ENCODE measurements at regions not wholly inside any gene's neighbourhood (a gene's known extent, or its start where the extent isn't known, plus 50 kb on each side); places are given as distances from the start of the nearest gene placed in this dataset.
"Not testable (repeated sequence)": the region's sequence is repeated elsewhere in the genome, so short reads cannot be mapped to it uniquely, and the experiment has no call there.

DNA sequence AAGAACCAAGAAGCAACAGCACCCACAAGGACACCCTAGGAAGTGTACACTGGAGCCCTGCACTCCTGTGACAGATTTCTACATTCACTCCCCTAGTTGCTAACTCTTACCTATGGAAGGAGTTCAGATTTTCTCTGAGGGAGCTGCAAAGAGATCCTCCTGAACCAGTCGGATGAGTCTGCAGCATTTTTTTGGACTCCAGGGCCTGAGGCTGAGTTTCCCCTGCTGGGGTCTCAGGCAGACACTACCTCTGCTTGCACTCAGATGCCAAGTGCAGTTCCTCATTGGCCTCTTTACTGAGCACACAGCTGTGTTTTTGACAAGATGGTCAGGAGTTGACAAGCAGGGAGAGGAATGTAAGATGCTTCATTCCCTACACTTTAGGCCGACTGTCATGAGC, 153.2 kb upstream of the RBM19 start:
- no peak for DNase-seq

DNA sequence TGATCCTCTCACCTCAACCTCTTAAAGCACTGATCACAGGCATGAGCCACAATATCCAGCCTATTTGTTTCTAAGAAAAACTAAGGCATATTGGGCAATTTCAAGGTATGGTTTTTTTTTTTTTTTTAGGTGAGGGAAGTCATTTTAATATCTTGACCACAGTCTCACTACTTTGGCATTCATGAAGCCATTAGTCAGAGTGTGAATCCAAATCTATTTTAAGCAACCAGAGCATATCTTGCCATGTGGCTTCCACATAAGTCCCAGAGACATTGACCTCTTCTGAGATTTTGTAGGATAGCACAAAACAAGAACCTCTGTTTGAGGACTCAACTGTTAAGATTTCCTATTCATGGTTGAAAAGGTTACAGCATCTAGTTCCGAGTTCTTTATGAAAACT, 130.3 kb upstream of the RBM19 start:
- no peak for DNase-seq

DNA sequence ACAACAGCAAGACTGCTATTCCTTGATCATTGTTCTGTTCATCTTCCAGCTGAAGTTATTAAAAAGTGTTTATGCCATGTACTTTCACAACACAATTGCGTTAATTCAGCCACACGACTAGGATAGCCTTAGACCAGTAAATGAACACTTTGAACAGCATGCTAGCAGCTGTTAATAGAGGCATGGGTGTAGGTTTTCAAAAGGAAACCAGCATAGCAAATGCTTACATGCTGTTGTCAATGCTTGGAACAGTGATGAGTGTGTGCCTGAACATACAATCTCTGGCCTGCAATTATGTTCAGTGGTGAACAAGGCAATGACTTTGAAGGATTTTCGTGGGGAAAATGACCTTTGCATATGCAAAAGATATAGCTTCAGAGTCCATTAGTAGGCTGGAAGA, 127.4 kb upstream of the RBM19 start:
- DNase-seq = no peak

DNA sequence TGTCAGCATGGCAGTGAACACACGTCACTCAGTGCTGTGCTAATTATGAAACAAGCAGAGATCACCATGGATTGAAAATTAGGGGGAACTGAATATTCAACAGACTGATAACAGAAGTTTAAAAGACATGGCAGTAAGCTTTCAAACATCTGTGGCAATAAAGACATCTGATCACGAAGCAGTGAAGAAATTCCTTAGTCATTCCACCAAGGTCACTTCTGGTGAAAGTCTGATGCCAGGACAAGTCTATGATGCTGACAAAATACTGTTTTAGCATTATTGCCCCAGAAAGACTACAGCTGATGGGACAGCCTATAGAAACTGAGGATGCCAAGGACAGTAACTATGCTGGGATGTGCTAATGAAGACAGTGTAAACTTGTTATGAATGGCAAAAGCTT, 126.9 kb upstream of the RBM19 start:
- no peak for DNase-seq

DNA sequence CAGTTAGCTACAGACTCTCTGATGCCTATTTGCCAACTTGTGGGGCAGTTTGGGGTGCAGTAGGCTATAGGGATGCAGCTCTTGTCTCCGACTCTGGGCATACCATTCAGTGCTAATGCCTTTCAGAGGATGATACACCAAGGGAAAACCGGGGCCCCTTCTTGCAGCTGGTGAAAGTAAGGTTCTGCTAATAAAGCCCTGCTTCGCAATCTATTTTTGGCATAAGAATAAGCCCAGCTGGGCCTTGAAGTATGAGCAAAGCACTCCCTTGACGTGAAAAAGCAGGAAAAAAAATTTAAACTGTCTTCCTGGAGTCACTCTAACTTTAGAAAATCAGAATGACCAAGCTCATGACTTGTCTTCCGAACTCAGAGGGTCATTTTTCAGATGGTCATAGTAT, 124.1 kb upstream of the RBM19 start:
- no peak for DNase-seq

DNA sequence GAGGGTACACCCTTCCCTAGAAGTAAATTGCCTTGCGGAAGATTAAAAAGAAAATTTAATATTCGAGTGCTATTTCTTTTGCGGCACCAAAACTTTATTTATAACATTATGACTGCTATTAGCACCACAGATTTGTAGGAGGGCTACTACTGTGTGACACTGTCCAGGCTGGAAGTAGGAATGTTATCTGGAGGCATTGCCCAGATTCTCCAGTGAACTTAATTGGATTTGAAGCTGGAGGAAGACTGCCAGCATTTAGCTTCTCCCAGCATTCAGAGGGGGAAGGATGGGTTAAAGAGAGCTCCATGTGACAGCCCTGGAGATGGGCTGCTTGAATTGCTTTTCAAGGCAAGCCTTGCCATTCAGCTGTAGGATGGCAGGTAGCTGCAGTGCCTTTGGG, 107.0 kb upstream of the RBM19 start:
- no peak for DNase-seq

DNA sequence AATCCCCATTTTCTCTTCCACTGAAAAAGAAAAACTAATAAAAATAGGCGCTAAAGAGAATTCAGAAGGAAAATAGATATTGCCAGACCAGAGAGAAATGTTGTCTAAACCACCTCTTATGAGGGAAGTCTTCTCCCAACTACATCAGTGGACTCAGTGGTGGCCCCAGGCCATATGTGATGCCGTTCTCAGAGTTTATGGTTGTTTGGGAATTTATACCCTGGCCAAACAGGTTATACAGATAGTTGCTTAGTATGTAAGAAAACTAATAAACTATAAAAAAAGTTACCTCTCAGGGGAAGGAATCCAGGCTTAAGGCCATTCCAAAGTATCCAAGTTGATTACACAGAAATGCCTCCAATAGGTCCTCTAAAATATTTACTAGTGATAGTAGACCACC, 103.4 kb upstream of the RBM19 start:
- DNase-seq = no peak

DNA sequence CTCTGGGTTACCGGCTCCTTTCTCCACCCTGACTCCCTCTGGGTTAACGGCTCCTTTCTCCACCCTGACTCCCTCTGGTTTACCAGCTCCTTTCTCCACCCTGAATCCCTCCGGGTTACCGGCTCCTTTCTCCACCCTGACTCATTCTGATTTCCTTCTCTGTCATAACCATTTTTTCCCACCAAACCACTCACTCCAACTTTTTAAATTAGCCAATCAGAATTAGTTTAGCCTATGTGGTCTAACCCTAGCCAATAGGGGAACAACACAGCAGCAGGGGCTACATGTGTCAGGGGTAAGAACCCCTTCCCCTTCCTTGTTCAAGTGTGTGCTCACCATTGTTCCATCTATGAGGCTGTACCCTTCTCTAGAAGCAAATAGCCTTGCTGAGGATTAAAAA, 98.4 kb upstream of the RBM19 start:
- no peak for DNase-seq

DNA sequence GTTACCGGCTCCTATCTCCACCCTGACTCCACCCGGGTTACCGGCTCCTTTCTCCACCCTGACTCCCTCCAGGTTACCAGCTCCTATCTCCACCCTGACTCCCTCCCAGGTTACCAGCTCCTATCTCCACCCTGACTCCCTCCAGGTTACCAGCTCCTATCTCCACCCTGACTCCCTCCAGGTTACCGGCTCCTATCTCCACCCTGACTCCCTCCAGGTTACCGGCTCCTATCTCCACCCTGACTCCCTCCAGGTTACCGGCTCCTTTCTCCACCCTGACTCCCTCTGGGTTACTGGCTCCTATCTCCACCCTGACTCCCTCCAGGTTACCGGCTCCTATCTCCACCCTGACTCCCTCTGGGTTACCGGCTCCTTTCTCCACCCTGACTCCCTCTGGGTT, 97.9 kb upstream of the RBM19 start:
- not testable (repeated sequence) for DNase-seq

DNA sequence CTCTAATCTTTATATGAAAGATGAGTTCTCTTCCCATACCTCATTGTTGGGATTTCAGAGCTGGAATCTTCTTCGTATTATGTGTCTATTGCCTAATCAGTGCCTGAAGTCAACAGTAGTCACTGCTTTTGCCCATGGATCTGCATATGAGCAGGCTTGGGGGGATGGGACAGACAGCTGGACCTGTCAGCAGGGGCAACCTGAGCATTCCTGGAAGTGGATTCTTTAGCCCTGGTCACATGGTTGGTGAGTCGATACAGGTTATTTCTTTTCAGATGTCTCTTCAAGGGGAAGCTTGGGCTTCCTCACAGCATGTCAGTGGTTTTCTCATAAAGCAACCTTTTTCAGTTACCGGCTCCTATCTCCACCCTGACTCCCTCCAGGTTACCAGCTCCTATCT, 97.3 kb upstream of the RBM19 start:
- DNase-seq = no peak

DNA sequence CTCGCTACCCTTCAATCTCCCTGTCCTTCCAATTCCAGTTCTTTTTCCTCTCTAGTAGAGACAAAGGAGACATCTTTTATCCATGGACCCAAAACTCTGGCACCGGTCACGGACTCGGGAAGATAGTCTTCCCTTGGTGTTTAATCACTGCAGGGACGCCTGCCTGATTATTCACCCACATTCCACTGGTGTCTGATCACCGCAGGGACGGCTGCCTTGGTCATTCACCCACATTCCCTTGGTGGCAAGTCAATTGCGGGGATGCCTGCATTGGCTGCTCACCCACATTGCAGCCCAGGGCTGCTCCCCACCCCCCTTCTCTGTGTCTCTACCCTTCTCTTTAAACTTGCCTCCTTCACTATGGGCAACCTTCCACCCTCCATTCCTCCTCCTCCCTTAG, 90.2 kb upstream of the RBM19 start:
- not testable (repeated sequence) for DNase-seq

DNA sequence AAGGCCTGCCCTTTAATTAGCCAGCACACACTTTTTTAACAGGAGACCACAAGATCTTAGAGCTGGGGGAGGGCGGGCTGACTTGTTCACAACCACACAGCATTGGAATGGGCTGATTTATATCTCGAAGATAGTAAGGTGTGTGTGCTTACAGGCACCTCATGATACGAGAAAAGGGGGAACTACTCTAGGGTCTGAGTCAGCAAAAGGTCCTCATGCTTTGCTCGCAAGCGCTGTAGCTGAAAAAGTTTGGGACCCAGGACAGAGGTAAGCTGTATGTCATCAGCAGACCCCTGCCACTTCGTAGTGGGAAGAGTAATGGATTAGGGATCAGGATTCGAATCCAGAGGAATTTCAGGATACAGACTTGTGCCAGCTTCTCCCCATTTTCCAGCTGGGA, 88.9 kb upstream of the RBM19 start:
- no peak for DNase-seq

DNA sequence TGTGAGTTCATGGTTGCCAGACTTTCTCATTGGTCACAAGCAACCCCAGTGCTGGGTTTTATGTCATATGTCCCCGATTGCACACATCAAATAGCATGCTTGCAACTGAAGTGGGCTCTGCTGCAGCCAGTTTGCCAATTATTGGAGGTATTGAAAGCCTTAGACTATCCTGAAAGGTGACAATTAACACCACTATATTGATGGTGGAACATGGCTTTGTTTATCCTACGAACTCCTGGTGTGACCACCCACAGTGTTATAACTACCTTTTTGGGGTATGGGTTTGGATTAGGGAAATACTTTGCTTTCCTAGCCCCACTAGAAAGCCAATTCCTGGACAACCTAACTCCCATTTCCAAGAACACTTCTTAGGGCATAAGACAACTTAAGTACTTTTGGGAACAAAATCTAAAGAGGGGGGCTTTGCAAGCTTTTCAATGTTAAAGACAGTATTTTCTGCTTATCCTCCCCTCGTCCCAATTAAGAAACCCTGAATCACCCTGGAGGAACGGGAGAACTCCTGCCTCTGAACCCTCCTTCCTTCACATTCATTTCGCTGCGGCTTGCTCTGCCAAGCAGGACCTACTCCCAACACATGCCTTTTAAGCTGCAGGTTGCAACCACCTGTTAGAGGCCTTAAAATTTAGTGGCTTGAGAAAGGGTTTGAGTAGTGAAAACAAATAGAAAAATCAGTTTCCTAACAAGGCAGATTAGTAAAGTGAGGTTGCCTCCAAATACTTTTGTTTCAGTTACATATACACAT, 80.3 kb upstream of the RBM19 start:
- DNase-seq = no peak

DNA sequence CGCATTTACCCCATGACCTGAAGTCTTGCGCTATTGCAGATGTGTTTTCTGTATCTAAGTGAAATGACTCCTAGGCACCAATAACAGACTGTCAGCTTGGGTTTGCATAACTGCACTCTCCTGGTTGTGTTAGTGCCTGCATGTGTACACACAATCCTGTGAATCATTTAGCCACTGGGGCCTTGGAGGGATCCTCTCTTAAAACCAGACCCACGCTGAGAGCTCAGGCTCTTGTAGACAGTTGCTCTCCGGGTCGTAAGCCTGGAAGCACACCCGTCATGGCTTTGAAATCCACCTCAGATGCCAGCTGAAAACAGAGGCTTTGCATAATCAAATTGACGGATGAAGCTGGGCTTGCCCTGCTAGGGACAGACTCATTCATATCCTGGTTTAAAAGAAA, 79.2 kb upstream of the RBM19 start:
- DNase-seq = no peak

DNA sequence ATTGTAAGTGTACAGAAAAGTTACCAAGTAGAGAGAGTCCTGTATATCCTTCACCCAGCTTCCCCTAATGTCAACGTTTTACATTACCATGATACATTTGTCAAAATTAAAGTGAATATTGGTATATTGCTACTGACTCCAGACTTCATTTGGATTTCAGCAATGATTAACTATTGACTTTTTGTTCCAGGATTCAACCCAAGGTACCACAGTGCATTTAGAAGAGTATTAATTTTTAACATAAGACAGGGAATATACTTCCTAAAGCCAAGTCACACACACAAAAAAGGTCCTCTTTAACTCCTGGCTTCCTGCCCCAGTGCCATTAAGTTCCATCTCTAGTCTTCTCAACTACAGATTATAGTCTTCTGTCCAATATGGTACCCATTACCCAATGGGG, 75.5 kb upstream of the RBM19 start:
- no peak for DNase-seq

DNA sequence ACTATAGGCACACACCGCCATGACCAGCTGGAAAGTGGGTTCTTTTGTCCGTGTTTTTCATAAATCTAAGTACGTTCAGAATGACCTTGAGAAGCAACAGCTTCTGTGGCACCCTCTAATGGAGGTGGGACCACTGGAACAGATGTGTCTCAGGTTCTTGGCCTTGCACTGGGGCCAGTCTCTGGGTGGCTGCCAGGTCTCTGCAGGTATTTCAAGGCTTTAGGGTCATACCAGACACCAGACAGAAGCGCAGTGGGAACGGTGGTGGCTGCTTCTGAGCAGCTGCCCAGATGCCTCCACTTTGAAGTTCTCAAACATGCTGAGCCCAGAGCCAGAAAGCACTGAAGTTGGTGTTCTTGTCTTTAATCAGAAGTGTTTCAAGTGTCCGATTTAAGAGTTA, 75.0 kb upstream of the RBM19 start:
- DNase-seq = no peak

DNA sequence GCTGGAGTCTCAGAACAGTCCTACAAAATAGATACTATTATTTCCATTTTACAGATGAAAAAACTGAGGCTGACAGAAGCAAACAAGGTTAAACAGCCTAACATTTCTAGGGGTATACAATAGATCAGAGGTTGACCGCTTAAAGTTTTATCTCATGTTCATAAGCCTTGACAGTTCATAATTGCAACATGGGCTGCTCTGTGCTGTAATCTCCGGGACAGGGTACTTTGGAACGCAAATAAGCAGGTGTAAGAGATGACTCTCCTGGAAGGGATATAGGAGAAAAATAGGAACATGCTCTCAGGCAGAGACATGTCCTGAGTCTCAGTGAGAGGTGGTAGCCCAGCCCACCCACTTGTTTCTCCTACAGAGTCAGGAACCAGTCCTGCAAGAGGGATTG, 72.8 kb upstream of the RBM19 start:
- DNase-seq = no peak

DNA sequence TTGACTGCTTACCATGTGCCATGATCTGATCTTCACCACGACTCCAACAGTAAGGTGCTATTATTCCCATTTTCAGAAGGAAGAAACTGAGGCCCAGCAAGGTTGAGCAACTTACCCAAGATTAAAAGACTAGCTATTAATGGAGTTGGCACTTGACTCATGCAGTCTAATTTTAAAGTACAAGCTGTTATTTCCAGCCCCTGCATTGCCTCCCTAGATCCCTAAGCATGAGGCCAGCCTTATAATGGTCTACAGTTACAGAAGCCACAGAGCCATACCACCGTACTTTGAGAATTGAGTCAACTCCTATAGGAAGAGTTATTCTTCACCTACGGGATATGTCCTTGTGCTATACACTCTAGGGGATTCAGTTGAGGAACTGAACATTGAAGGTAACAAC, 66.7 kb upstream of the RBM19 start:
- DNase-seq = no peak

DNA sequence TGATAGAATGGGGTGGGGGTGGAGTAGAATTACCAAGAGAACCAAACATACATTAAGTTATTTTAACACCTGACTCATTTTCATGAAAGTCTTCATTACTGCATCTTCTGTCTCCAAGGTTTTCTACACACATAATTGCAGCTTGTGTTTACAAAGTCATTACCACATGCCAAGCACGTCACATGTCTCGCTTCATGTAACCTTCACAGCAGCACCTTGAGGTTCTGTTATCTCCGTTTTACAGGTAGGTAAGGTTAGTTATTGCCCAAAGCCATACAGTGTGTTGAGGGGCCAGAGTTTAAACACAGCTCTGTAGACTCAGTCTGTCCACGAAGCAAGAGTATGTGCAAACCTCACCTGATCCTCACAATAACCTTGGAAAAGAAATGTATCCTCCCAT, 64.3 kb upstream of the RBM19 start:
- DNase-seq = no peak

DNA sequence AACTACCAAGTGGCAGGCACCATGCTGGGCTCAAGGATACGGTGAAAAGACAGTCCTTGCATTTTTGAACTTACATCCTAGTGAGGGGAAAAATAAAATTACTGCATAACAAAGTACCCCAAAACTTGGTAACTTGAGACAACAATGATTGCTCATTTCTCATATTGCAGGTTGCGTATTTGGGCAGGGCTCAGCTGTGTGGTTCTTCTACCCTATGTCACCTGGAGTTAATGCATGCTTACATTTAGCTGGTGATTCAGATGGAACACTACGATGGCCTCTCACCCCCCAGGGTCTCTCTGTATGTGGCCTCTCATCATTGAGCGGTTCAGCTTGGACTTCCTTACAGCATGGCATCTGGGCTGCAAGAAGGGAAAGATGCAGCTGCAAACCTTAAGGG, 60.7 kb upstream of the RBM19 start:
- DNase-seq = no peak

DNA sequence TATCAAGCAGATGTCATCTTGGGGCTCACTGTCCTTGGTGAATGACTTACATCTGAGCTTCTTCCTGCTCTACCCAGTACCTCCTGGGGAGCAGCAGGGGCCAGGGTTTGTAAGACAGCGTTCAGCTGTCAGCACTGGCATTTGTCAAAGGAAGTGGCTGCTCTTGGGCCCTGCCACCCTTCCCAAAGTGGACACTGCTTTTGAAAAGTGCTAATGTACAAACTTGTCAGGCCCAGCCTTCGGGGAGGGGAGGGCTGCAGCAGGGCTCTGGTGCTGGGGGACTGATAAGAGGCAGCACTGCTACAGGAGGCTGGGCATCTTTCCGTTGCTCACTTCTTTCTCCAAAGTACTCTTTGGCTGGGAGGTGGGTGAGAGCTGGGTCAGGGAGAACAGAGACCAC, 59.8 kb upstream of the RBM19 start:
- no peak for DNase-seq

DNA sequence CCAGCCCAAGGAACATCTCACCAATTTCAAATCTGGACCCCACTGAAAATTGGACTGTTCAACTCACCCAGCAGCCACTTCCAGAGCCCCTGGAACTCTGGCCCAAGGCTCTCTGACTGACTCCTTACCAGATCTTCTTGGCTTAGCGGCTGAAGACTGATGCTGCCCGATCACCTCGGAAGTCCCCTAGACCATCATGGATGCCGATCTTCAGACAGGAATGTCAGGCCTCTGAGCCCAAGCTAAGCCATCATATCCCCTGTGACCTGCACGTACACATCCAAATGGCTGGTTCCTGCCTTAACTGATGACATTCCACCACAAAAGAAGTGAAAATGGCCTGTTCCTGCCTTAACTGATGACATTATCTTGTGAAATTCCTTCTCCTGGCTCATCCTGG, 56.0 kb upstream of the RBM19 start:
- DNase-seq = not testable (repeated sequence)

DNA sequence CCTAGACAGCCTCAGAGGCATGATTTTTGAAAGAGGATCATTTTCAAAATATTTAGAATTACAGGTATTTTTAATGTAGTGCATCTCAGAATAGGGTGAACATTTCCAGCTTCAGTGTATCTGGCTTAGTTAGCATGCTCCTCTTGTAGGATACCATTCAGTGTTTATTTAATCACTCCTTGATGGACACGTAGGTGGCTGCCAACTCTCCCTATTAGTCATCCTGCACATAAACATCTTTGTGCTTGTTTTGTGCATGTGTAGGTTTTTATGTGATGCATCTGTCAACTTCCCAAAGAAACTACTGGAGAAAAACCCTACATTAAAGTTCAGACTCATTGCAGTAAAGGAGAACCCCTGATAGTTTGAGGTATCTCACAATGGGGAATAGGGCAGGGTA, 52.5 kb upstream of the RBM19 start:
- DNase-seq = no peak
